CD4-positive, CD25-positive, alpha-beta regulatory T cell (primary cell): ENCODE measurements at regions not wholly inside any gene's neighbourhood (a gene's known extent, or its start where the extent isn't known, plus 50 kb on each side); places are given as distances from the start of the nearest gene placed in this dataset.

Source experiments
- ATAC-seq, 2 donors: fragments of 150-1000 bp; cut with Tn5 transposase; one replicate each; pipeline ENCODE4 v1.10.0; 2021; ENCODE audit warnings: low read depth in 2 of 2, moderate number of reproducible peaks in 2 of 2, moderate library complexity in 1 of 2
- DNase-seq, 3 donors: peaks; one replicate each; pipeline versions ENCODE4 v3.0.0 to v3.0.0-alpha.2; 2012 to 2022; ENCODE audit warnings: mixed read lengths in 1 of 3
- H3K27ac ChIP-seq: one replicate; pipeline ENCODE4 v1.7.0; 2013; ENCODE audit warnings: mild to moderate bottlenecking, low read length; ENCODE audit not compliant: insufficient read depth, poor library complexity, severe bottlenecking
- H3K27me3 ChIP-seq: one replicate; pipeline ENCODE4 v1.7.0; 2013; ENCODE audit warnings: low read length; ENCODE audit not compliant: control insufficient read depth, insufficient read depth
- H3K36me3 ChIP-seq: one replicate; pipeline ENCODE4 v1.7.0; 2013; ENCODE audit warnings: mild to moderate bottlenecking, low read length, moderate library complexity; ENCODE audit not compliant: control insufficient read depth, insufficient read depth
- H3K4me1 ChIP-seq: 2 replicates; pipeline ENCODE4 v1.7.0; 2013; ENCODE audit warnings: mild to moderate bottlenecking, low read length; ENCODE audit not compliant: insufficient read depth, control insufficient read depth, poor library complexity, severe bottlenecking
- H3K4me3 ChIP-seq: one replicate; pipeline ENCODE4 v1.7.0; 2013; ENCODE audit warnings: low read depth, mild to moderate bottlenecking, low read length, moderate library complexity
- H3K9me3 ChIP-seq, 2 experiments: 1 replicate in 1 of 2; 2 replicates in 1 of 2; pipeline ENCODE4 v1.7.0; 2013; ENCODE audit warnings: low read length in 2 of 2, mild to moderate bottlenecking in 1 of 2, moderate library complexity in 1 of 2; ENCODE audit not compliant: control insufficient read depth in 2 of 2
- H3K27ac Mint-ChIP-seq, 3 donors: one replicate each; pipeline ENCODE4 v1.8.0; 2020 to 2022; ENCODE audit warnings: mild to moderate bottlenecking in 3 of 3, mixed read lengths in 3 of 3, moderate library complexity in 2 of 3
- H3K27me3 Mint-ChIP-seq: one replicate; pipeline ENCODE4 v1.8.0; 2022; ENCODE audit warnings: mild to moderate bottlenecking, mixed read lengths
- H3K36me3 Mint-ChIP-seq: one replicate; pipeline ENCODE4 v1.8.0; 2020; ENCODE audit warnings: mixed read lengths
- H3K4me1 Mint-ChIP-seq, 4 donors: one replicate each; pipeline ENCODE4 v1.8.0; 2020 to 2022; ENCODE audit warnings: mixed read lengths in 4 of 4, mild to moderate bottlenecking in 1 of 4
- H3K4me3 Mint-ChIP-seq, 4 donors: one replicate each; pipeline ENCODE4 v1.8.0; 2020 to 2022; ENCODE audit warnings: mild to moderate bottlenecking in 4 of 4, mixed read lengths in 4 of 4, moderate library complexity in 3 of 4
- H3K9me3 Mint-ChIP-seq, 7 donors: one replicate each; pipeline ENCODE4 v1.8.0; 2020 to 2022; ENCODE audit warnings: mixed read lengths in 7 of 7, mild to moderate bottlenecking in 3 of 7, moderate library complexity in 2 of 7

DNA sequence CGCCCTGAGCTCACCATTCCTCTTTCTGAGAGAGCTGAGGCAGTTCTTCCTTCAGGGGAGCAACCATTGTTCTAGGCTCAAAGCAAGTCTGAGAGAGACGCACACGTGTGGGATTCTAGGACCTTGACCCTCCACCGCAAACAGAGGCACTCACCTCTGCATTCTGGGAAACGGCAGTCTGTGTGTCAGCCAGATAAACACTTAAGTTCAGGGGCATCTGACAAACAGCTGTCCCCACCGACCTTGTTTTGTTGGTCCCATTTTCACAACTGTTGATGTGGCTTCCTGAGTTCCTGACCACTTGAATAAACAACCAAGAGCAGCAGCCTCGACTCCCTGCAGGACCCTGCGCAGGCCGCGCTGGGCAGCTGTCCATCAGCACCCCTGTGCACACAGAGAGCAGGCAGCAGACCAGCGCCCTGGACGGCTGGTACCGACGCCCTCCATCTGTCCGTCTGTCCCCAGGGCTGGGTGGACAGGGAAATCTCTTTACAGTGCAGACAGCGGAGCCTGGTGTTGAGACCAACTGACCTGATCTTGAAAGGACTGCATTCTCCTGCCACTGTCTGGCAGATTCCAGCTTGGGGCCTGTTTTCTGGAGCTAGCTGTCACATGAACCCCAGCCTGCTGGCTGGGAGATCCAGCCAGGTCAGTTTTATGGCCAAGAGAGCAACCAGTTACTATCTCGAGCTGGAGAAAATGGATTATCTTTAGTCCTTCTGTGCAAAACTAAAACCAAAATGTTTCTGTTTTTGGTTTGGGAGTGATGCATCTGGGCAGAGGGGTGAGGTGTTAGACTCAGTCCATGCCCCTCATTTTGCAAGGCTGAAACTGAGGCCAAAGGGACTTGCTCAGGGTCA lies 64.2 kb downstream of the FAM43A start:
- no peak overlapping the region for H3K27ac ChIP-seq

DNA sequence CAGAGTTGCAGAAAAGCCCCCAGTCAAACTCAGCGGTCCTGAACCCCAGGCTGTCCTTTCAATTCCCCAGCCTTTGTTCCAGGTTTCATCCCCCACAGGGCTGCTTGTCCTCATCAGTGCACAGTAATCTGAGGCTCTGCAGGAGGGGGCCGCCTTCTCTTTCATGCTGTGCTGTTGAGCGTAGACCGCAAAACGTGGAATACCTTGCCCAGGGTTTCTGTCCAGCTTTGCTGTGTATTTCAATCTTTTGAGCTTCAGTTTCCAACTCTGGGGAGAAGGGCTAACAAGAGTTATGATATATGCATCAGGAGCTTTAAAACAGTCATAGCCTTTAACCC lies 64.8 kb downstream of the FAM43A start:
- H3K27me3 Mint-ChIP-seq = peaks cover 16% of the 10 kb centered on the region
- H3K9me3 ChIP-seq = no peaks in the 10 kb centered on the region
- no peaks in the 10 kb centered on the region for H3K36me3 Mint-ChIP-seq
- H3K4me3 ChIP-seq = no peak overlapping the region
- DNase-seq (no peak), ATAC-seq (no peak)
- no peaks in the 10 kb centered on the region for H3K27me3 ChIP-seq
- H3K27ac Mint-ChIP-seq = no peak overlapping the region
- H3K4me1 Mint-ChIP-seq = no peaks in the 10 kb centered on the region
- no peaks in the 10 kb centered on the region for H3K9me3 Mint-ChIP-seq
- H3K36me3 ChIP-seq = no peaks in the 10 kb centered on the region
- no peak overlapping the region for H3K27ac ChIP-seq
- no peaks in the 10 kb centered on the region for H3K4me1 ChIP-seq
- H3K4me3 Mint-ChIP-seq = no peak overlapping the region

More for the DNA sequence above, 64.2 kb downstream of the FAM43A start:
- Histone ChIP-seq H3K27me3 (no peaks in the 10 kb centered on the region), H3K9me3 (no peaks in the 10 kb centered on the region), H3K4me1 (no peaks in the 10 kb centered on the region), H3K36me3 (no peaks in the 10 kb centered on the region), H3K4me3 (no peak overlapping the region)
- DNase-seq (no peak), ATAC-seq (no peak)
- H3K4me1 Mint-ChIP-seq = no peaks in the 10 kb centered on the region
- peak overlapping the region in 1 of 3 donors; percentile 52 for H3K27ac Mint-ChIP-seq
- H3K4me3 Mint-ChIP-seq = no peak overlapping the region
- H3K36me3 Mint-ChIP-seq = no peaks in the 10 kb centered on the region
- H3K9me3 Mint-ChIP-seq = no peaks in the 10 kb centered on the region
- peaks cover 15% of the 10 kb centered on the region for H3K27me3 Mint-ChIP-seq

DNA sequence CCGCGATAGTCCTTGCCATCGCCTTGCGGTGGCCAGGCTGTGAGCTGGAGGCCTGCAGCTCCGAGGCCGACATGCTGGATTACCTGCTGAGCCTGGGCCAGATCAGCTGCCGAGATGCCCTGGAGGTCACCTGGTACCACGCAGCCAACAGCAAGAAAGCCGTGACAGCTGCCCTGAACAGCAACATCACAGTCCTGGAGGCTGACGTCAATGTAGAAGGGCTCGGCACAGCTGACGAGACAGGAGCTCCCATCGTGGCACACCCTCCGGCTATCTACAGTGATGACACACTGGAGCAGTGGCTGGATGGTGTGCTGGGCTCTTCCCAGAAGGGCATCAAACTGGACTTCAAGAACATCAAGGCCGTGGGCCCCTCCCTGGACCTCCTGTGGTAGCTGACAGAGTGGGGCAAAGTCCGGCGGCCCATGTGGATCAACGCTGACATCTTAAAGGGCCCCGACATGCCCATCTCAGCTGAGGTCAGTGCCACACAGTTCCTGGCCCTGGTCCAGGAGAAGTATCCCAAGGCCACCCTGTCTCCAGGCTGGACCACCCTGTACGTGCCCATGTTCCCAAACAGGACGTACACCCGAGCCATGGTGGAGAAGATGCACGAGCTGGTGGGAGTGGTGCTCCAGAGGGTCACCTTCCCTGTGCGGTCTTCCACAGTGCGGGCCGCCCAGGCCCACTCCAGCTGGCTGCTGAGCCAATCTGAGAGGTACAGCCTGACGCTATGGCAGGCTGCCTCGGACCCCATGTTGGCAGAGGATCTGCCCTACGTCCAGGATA lies 70.2 kb downstream of the FAM43A start:
- H3K36me3 Mint-ChIP-seq = no peaks in the 10 kb centered on the region
- H3K4me1 Mint-ChIP-seq = no peaks in the 10 kb centered on the region
- no peak overlapping the region for H3K27ac Mint-ChIP-seq
- H3K27ac ChIP-seq = no peak overlapping the region
- H3K4me3 ChIP-seq = no peak overlapping the region
- peaks cover 32% of the 10 kb centered on the region for H3K27me3 Mint-ChIP-seq
- no peak for DNase-seq
- peak overlapping the region in 1 of 4 donors; percentile 79 for H3K4me3 Mint-ChIP-seq
- no peaks in the 10 kb centered on the region for H3K27me3 ChIP-seq
- H3K9me3 Mint-ChIP-seq = peaks cover 0 to 2% (median 0%) of the 10 kb centered on the region in 7 donors
- H3K36me3 ChIP-seq = no peaks in the 10 kb centered on the region
- ATAC-seq = no peak
- H3K9me3 ChIP-seq = no peaks in the 10 kb centered on the region
- no peaks in the 10 kb centered on the region for H3K4me1 ChIP-seq

DNA sequence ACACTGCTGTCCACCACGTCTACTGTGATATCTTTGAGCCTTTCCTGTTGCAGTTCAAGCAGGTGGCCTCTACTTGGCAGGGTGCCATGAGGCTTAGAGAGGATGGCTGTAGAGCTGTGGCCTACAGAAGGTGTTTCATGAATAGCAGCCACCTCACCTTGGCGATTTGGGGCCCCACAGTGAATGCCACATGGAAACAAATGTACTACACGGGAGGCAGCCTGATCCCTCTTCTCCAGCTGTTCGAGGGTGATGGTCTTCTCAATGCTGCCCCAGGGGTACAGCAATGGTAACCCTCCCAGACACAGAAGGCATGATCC lies 70.7 kb downstream of the FAM43A start:
- Histone ChIP-seq H3K27ac (no peak overlapping the region), H3K36me3 (no peaks in the 10 kb centered on the region), H3K4me1 (no peaks in the 10 kb centered on the region), H3K4me3 (no peak overlapping the region), H3K9me3 (no peaks in the 10 kb centered on the region), H3K27me3 (no peaks in the 10 kb centered on the region)
- no peaks in the 10 kb centered on the region for H3K4me1 Mint-ChIP-seq
- ATAC-seq (no peak), DNase-seq (no peak)
- H3K27ac Mint-ChIP-seq = no peak overlapping the region
- H3K36me3 Mint-ChIP-seq = no peaks in the 10 kb centered on the region
- H3K9me3 Mint-ChIP-seq = peaks cover 0 to 2% (median 0%) of the 10 kb centered on the region in 7 donors
- H3K27me3 Mint-ChIP-seq = peaks cover 38% of the 10 kb centered on the region
- H3K4me3 Mint-ChIP-seq = no peak overlapping the region

DNA sequence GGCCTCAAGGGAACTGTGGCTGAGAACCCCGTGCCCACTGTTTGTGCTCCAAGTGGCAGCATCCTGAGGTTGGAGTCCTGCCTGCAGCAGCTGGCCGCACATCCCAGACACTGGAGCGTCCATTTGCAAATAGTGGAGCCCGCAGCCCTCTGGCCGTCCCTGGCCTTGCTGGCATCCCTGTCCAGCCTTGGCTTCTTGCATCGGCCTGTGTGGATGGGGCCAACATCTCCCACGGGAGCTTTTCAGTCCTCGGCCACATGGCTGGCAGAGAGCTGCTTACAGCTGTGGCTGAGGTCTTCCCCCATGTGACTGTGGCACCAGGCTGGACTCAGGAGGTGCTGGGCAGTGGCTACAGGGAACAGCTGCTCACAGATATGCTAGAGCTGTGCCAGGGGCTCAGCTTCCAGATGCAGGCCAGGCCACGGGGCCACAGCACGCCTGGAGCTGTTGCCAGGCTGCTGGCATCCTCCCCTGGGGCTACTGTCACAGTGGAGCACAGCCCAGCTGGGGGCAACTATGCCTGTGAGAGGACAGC lies 71.2 kb downstream of the FAM43A start:
- DNase-seq (no peak), ATAC-seq (no peak)
- no peak overlapping the region for H3K4me3 Mint-ChIP-seq

DNA sequence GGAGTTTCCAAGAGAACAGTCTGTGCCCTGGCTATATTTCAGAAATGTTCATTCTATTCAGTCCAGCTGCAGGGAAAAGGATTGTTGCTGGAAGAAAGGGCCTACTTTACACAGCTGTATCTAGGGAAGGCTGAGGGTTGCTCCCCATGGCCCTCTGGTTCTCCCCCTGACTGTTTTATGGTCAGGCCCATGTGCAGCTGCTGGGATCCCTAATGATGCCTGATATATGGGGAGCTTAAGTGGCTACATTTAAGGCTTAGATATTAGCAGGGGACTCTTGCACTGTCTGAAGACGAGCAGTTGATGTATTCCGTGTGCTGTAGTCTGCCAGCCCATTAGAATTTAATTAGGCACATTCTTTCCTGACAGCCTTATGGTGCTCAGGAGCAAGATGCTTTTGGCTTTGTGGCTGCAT lies 72.0 kb downstream of the FAM43A start:
- no peaks in the 10 kb centered on the region for H3K4me1 Mint-ChIP-seq
- DNase-seq = no peak
- Histone ChIP-seq H3K9me3 (no peaks in the 10 kb centered on the region), H3K4me3 (no peak overlapping the region), H3K36me3 (no peaks in the 10 kb centered on the region), H3K4me1 (no peaks in the 10 kb centered on the region), H3K27me3 (peaks cover 3% of the 10 kb centered on the region), H3K27ac (no peak overlapping the region)
- H3K9me3 Mint-ChIP-seq = peaks cover 0 to 2% (median 0%) of the 10 kb centered on the region in 7 donors
- no peak overlapping the region for H3K4me3 Mint-ChIP-seq
- no peaks in the 10 kb centered on the region for H3K36me3 Mint-ChIP-seq
- H3K27me3 Mint-ChIP-seq = peaks cover 46% of the 10 kb centered on the region
- ATAC-seq = no peak
- no peak overlapping the region for H3K27ac Mint-ChIP-seq

More for the DNA sequence above, 71.2 kb downstream of the FAM43A start:
- Histone ChIP-seq H3K9me3 (no peaks in the 10 kb centered on the region), H3K27me3 (peaks cover under 1% of the 10 kb centered on the region), H3K4me1 (no peaks in the 10 kb centered on the region), H3K4me3 (no peak overlapping the region), H3K36me3 (no peaks in the 10 kb centered on the region), H3K27ac (no peak overlapping the region)
- peaks cover 42% of the 10 kb centered on the region for H3K27me3 Mint-ChIP-seq
- H3K4me1 Mint-ChIP-seq = no peaks in the 10 kb centered on the region
- H3K9me3 Mint-ChIP-seq = peaks cover 0 to 2% (median 0%) of the 10 kb centered on the region in 7 donors
- no peak overlapping the region for H3K27ac Mint-ChIP-seq
- no peaks in the 10 kb centered on the region for H3K36me3 Mint-ChIP-seq

DNA sequence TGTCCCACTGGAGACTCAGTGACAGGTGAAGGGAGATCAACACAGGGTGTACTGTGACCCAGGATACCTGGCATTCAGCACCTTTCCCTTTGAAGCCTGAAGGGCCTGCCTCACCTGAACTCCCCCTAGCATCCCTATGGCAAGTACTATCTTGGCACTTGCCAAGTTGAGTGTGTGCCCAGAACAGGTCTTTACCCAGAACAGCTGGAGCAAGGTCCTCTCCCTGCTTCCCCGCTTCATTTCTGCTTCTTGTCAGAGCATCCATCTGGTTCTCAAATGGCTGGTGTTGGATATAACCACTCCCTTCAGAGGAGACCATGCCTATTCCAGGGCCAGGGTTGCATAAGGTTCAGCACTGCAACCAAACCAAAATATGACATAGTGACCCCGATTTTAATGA lies 73.0 kb downstream of the FAM43A start:
- DNase-seq = no peak

More for the DNA sequence above, 73.0 kb downstream of the FAM43A start:
- H3K27ac Mint-ChIP-seq = no peak overlapping the region
- no peak for ATAC-seq
- H3K9me3 Mint-ChIP-seq = peaks cover 0 to 2% (median 0%) of the 10 kb centered on the region in 7 donors
- H3K9me3 ChIP-seq = no peaks in the 10 kb centered on the region
- no peaks in the 10 kb centered on the region for H3K36me3 ChIP-seq
- H3K27me3 ChIP-seq = peaks cover 3% of the 10 kb centered on the region
- H3K36me3 Mint-ChIP-seq = no peaks in the 10 kb centered on the region
- H3K4me3 Mint-ChIP-seq = no peak overlapping the region
- H3K27ac ChIP-seq = no peak overlapping the region
- no peaks in the 10 kb centered on the region for H3K4me1 ChIP-seq
- peaks cover 42% of the 10 kb centered on the region for H3K27me3 Mint-ChIP-seq
- H3K4me3 ChIP-seq = no peak overlapping the region
- H3K4me1 Mint-ChIP-seq = no peaks in the 10 kb centered on the region
